Sigmoid colon (tissue), 6 donors: ENCODE measurements at regions not wholly inside any gene's neighbourhood (a gene's known extent, or its start where the extent isn't known, plus 50 kb on each side); places are given as distances from the start of the nearest gene placed in this dataset.
A peak's percentile ranks its signal among the peaks of the same experiment; 100 is the strongest.

Source experiments
- DNase-seq: peaks from one replicate; pipeline ENCODE4 v3.0.0-alpha.2; 2019
- H3K27ac ChIP-seq, 4 donors: fragments of 200-600 bp; sonication (generic); one replicate each; pipeline ENCODE4 v1.5.1; 2016 to 2019; ENCODE audit warnings: mild to moderate bottlenecking in 1 of 4
- H3K27me3 ChIP-seq, 3 donors: fragments of 200-600 bp; sonication (generic); one replicate each; pipeline ENCODE4 v1.5.1; 2019; ENCODE audit warnings: mild to moderate bottlenecking in 1 of 3
- H3K36me3 ChIP-seq, 4 donors: fragments of 200-600 bp; sonication (generic); one replicate each; pipeline ENCODE4 v1.5.1; 2016 to 2019
- H3K4me1 ChIP-seq, 4 donors: fragments of 200-600 bp; sonication (generic); one replicate each; pipeline ENCODE4 v1.5.1; 2017 to 2019
- H3K4me3 ChIP-seq, 4 donors: fragments of 200-600 bp; sonication (generic); one replicate each; pipeline ENCODE4 v1.5.1; 2017 to 2019; ENCODE audit warnings: mild to moderate bottlenecking in 2 of 4, moderate library complexity in 1 of 4
- H3K9me3 ChIP-seq, 4 donors: fragments of 200-600 bp in 3 of 4; sonication (generic) in 3 of 4; one replicate each; pipeline versions ENCODE4 v1.5.1 to v1.6.1; 2013 to 2019
- CTCF ChIP-seq, 4 experiments: fragments of 450-650 bp in 3 of 4; fragments of 200-600 bp in 1 of 4; IDR thresholded peaks; one replicate each; pipeline ENCODE4 v1.5.1; 2016 to 2019; ENCODE audit warnings: antibody characterized with exemption in 4 of 4, mild to moderate bottlenecking in 3 of 4, moderate library complexity in 2 of 4
- EP300 ChIP-seq, 4 donors: sonication (generic); formaldehyde crosslinking; IDR thresholded peaks; one replicate each; pipeline ENCODE4 v1.6.1; 2017; ENCODE audit warnings: antibody characterized with exemption in 4 of 4
- POLR2A ChIP-seq, 2 donors: fragments of 450-650 bp; IDR thresholded peaks; one replicate each; pipeline ENCODE4 v1.6.1; 2016; ENCODE audit warnings: antibody characterized with exemption in 2 of 2, mild to moderate bottlenecking in 2 of 2, moderate library complexity in 2 of 2
- POLR2AphosphoS5 ChIP-seq, 4 donors: sonication (generic); formaldehyde crosslinking; IDR thresholded peaks; one replicate each; pipeline ENCODE4 v1.6.1; 2017; ENCODE audit warnings: antibody characterized with exemption in 4 of 4
- WGBS, 2 donors: extraction: QIAGEN DNeasy Blood & Tissue Kit; methylation state at CpG; one replicate each; pipeline ENCODE4 v1.1.7; 2013; 5-methylcytosine and 5-hydroxymethylcytosine counted together
- intact Hi-C: fragments of 100-400 bp; cut with DNase I; formaldehyde crosslinking; loops from one replicate; pipeline ENCODE4 v1.15.1; 2023
- donor health status: healthy with polysubstance abuse.
- donor health status: healthy.

DNA sequence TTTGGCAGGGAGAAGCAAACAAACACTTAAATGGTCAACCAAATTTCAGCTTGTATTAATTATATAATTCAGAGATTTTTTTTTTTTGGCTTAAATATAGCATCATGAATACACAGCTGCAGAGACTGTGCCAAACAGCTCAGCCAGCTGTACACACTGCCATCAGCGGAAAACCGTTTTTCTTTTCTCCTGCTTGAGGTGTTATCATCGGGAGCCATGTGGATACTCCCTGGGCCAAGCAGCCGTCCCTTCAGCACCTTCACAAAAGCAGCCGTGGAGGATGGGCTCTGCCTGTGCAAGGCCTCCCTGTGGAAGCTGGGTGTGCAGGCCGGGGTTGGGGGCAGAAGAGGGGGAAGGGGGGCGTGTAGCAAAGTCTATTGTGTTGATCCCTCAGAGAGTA lies 85.0 kb downstream of the NUF2 start:
- DNase-seq, result no peak
- Histone ChIP-seq H3K9me3 (no peaks in the 10 kb centered on the region), H3K27ac (peak overlapping the region in 2 of 4 donors; percentile 33 to 46), H3K4me1 (peaks cover 0 to 39% (median 18%) of the 10 kb centered on the region in 4 donors), H3K27me3 (no peaks in the 10 kb centered on the region), H3K4me3 (no peak overlapping the region), H3K36me3 (no peaks in the 10 kb centered on the region)
- intact Hi-C loops, result loop anchor here (10.0 kb wide), 1 partner anchor 1658 kb away; no protein-coding TSS in a partner anchor
- WGBS, 2 donors, result 77 to 85% methylated on average over 7 of the region's 7 CpGs
- no peak for TF ChIP-seq EP300 (IDR thresholded peaks at IDR 0.05)
- peak in 1 of 4 donors; percentile 11 for TF ChIP-seq POLR2AphosphoS5 (IDR thresholded peaks at IDR 0.05)

DNA sequence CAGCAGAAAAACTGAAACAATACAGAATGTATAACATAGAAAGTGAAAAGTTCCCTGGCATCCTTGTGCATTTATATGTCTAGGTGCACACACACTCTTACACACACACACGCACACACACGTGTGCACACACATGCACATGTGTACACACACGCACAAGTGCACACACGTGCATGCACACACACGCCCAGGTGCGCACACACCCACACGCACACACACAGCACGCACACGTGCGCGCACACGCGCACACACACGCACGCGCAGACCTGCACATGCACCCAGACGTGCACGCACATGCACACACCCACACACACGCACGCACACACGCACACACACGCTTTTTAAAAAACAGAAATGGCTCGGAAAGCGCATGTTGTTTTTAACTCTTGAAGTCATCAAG lies 86.5 kb downstream of the NUF2 start:
- no peak overlapping the region for H3K27ac ChIP-seq
- WGBS, 2 donors, result 96 to 97% methylated on average over 24 of the region's 24 CpGs
- H3K4me3 ChIP-seq, result no peak overlapping the region
- TF ChIP-seq POLR2A (IDR thresholded peaks at IDR 0.05), result no peak
- no peak for TF ChIP-seq POLR2AphosphoS5 (IDR thresholded peaks at IDR 0.05)
- TF ChIP-seq EP300 (IDR thresholded peaks at IDR 0.05), result no peak
- no peak for TF ChIP-seq CTCF (IDR thresholded peaks at IDR 0.05)
- no peaks in the 10 kb centered on the region for H3K36me3 ChIP-seq
- no peak for DNase-seq
- H3K4me1 ChIP-seq, result peaks cover 0 to 39% (median 18%) of the 10 kb centered on the region in 4 donors
- intact Hi-C loops, result loop anchor here (10.0 kb wide), 1 partner anchor 1657 kb away; no protein-coding TSS in a partner anchor
- no peaks in the 10 kb centered on the region for H3K27me3 ChIP-seq
- H3K9me3 ChIP-seq, result no peaks in the 10 kb centered on the region

DNA sequence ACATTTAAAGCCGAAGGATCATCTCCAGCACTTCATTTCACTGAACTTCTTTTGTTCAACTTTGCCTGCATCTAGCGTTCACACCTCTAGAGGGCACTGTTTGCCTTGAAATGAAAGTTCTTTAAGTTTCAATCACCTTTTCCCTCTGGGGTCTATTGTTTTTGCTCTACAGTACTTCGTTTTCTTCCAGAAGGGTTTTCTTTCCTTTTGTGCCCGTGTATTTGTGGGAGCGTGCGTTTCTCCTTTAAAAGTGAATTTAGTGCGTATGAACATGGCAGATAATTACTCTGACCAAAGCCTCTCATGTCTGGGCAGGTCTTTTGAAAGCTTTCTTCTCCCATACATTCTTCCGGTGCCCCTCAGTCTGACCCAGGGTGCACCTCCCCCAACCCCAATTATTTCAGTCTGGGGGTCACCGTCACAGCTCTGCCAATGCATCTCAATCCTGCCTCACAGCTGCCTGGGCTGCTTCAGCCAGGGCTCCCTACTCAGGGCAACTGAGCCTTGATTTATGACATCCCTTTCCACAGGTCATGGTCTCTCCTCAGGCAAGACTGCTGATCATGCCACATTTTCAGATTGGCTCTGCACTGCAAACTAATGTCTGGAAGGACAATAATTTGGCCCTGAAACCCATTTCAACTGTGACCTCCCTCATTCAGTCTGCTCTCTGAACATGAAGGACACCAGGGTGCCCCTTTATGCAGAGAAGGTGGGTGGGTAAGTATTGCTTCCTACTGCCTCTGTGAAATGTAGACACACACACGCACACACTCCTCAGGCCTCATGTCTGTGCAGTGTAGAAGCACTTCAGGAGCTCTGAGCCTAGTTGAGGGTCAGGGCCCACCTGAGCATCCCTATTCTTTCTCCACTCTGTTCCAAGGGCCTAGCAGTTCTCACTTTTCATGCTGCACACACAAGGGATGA lies 88.6 kb downstream of the NUF2 start:
- H3K9me3 ChIP-seq, result no peaks in the 10 kb centered on the region
- peaks cover 0 to 39% (median 18%) of the 10 kb centered on the region in 4 donors for H3K4me1 ChIP-seq
- intact Hi-C loops, result loop anchor here (2.0 to 10.0 kb wide), 2 partner anchors 118 to 1144 kb away; partner anchors contain the start of gene PBX1
- no peaks in the 10 kb centered on the region for H3K27me3 ChIP-seq
- DNase-seq, result no peak
- WGBS, 2 donors, result 15 to 23% methylated on average over 10 of the region's 10 CpGs
- no peaks in the 10 kb centered on the region for H3K36me3 ChIP-seq
- H3K4me3 ChIP-seq, result no peak overlapping the region
- H3K27ac ChIP-seq, result no peak overlapping the region
- TF ChIP-seq EP300 (IDR thresholded peaks at IDR 0.05) (no peak), POLR2A (IDR thresholded peaks at IDR 0.05) (no peak), CTCF (IDR thresholded peaks at IDR 0.05) (peak; percentile 65 to 82 (median 76)), POLR2AphosphoS5 (IDR thresholded peaks at IDR 0.05) (no peak)

DNA sequence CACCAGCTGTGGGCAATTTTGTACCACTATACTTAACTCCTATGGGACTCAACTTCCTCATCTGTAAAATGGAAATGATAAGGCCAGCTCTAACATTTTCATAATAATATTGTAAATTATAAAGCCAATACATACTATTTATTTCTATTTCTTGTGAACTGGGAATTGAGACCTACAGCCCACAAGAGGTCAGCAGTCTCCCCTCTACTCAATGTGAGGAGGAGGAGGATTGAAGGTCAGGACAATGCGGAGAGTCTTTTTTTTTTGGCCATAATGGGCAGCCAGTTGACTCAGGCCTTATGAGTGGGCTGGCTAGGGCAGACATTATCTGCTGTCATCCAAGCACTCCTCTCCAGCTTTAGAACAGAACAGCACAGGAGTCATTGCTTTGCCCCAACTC lies 90.5 kb downstream of the NUF2 start:
- Histone ChIP-seq H3K4me3 (no peak overlapping the region), H3K9me3 (no peaks in the 10 kb centered on the region), H3K4me1 (peaks cover 0 to 24% (median 6%) of the 10 kb centered on the region in 4 donors), H3K36me3 (no peaks in the 10 kb centered on the region), H3K27ac (no peak overlapping the region), H3K27me3 (no peaks in the 10 kb centered on the region)
- no peak for TF ChIP-seq CTCF (IDR thresholded peaks at IDR 0.05)
- TF ChIP-seq POLR2A (IDR thresholded peaks at IDR 0.05), result no peak
- no peak for TF ChIP-seq POLR2AphosphoS5 (IDR thresholded peaks at IDR 0.05)
- intact Hi-C loops, result loop anchor here (10.0 kb wide), 1 partner anchor 1143 kb away; the partner anchor contains the start of gene PBX1
- DNase-seq, result no peak
- 98% methylated on average over 1 of the region's 1 CpG for WGBS, 2 donors

DNA sequence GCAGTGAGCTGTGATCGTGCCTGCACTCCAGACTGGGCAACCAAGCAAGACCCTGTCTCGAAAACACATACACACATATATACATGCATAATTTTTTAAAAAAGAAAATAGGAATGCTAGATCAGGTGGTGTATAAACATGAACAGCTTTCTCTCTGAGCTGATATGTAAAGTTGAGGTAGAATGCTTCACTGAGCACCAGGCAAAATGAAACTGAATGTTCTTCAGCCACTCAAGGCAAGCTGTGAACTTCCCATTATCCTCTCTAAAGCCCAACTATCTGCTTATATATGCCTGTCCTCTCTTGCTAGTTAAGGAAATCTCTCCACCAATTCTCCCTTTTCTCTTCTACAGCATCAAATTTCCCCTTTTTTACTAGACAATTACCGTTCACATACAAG lies 93.0 kb downstream of the NUF2 start:
- no peaks in the 10 kb centered on the region for H3K27me3 ChIP-seq
- no peak for DNase-seq
- no peaks in the 10 kb centered on the region for H3K36me3 ChIP-seq
- TF ChIP-seq POLR2AphosphoS5 (IDR thresholded peaks at IDR 0.05) (no peak), POLR2A (IDR thresholded peaks at IDR 0.05) (no peak), CTCF (IDR thresholded peaks at IDR 0.05) (no peak), EP300 (IDR thresholded peaks at IDR 0.05) (no peak)
- no peak overlapping the region for H3K4me3 ChIP-seq
- no peak overlapping the region for H3K27ac ChIP-seq
- intact Hi-C loops, result loop anchor here (10.0 kb wide), 1 partner anchor 1140 kb away; the partner anchor contains the start of gene PBX1
- H3K4me1 ChIP-seq, result peaks cover 0 to 7% (median 6%) of the 10 kb centered on the region in 4 donors
- WGBS, 2 donors, result 76 to 94% methylated on average over 3 of the region's 3 CpGs
- no peaks in the 10 kb centered on the region for H3K9me3 ChIP-seq
